SH-SY5Y (cell line): ENCODE measurements at regions not wholly inside any gene's neighbourhood (a gene's known extent, or its start where the extent isn't known, plus 50 kb on each side); places are given as distances from the start of the nearest gene placed in this dataset.

Source experiments
- GATA2 ChIP-seq: IDR thresholded peaks from 2 replicates; pipeline ENCODE4 v1.6.1; 2011; ENCODE audit warnings: mild to moderate bottlenecking, low read depth, low read length
- GATA3 ChIP-seq: IDR thresholded peaks from 2 replicates; pipeline ENCODE4 v1.6.1; 2011; ENCODE audit warnings: low read depth, mild to moderate bottlenecking, low read length, moderate library complexity

DNA sequence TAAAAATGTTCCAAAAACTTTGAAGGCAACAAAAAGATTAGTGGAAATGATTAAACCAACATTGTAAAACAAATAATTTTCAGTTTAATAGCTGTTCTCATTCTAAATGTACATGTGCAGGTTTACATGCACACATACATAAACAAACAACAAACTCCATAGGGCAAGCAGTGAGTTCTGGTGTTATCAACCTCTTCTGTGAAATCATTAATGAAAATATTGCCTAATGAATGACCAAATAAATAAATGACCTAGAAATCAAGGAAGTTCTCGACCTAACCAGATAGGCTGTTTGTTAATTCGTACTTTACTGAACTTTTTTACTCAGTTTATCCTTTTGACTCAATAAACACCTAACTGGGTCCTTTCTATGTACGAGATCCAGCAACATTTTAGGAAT lies 165.5 kb upstream of the RORB start:
- no peak for TF ChIP-seq GATA2
- TF ChIP-seq GATA3, result no peak

DNA sequence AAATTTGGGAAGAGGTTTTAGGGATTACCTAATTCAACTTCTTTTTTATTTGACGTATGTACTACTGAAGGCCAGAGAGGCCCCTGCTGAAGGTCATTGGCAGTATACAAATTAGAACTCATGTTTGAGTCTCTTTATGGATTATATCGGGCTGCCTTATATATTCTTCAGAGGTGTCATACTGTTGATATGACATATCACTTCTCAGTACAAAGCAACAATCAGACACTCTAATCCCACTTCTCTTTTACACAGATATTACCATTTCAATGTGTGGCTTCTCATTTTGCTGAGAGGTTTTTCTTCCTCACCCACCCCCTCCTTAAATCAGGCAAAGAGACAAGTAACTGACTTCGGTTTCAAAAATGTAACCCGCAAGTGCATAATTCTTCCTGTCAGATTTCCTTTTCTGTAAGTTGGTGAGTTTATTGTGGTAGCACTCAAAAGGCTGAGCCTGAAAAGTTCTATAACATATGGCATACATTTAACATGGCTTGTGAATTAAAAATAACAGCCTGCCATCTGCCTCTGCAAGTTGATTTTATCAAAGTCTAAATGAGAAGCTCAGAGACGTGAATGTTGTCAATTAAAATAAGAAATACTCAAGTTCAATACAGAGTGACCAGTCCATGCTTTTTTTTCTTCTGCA lies 163.6 kb upstream of the RORB start:
- peak; percentile 72; the same call in 1 of the 2 replicates for TF ChIP-seq GATA2
- TF ChIP-seq GATA3, result peak; percentile 86

DNA sequence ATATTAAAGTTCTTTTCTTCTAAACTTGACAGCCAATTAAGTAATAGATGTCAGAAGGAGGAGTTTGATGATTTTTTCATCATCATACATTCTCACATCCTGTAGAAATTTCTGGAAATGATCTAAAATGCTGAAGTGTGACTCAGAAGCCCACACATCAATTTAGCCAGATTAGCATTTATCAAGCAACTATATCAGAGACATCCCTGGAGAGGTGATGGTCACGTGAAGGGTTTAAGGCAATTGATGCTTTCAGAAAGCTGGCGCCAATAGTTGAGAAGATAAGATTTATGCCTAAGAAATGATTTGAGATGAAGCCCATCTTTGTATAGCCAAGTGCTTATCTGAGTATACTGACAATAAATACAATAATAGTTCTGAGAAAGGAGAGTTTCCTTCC lies 162.9 kb upstream of the RORB start:
- TF ChIP-seq GATA3, result peak; percentile 9; the same call in 1 of the 2 replicates
- peak; percentile 67; the same call in 1 of the 2 replicates for TF ChIP-seq GATA2

DNA sequence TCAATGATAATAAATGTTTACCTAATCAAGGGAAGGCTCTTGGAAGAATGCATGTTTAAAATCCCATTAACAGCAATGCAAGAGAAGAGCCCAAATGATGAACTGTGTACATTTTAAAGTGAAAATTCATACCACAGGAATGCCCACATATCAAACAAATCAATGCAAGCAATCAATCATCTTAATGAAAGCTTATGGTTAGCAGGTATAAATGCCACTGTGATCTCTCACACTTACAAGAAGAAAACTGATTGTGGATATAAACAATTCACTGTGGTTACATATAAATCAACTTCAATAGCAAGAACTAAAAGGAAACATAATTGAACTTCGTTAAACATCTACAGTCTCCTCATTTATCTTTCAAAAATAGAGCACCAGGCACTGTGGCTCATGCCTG lies 161.0 kb upstream of the RORB start:
- TF ChIP-seq GATA2 (no peak), GATA3 (no peak)

DNA sequence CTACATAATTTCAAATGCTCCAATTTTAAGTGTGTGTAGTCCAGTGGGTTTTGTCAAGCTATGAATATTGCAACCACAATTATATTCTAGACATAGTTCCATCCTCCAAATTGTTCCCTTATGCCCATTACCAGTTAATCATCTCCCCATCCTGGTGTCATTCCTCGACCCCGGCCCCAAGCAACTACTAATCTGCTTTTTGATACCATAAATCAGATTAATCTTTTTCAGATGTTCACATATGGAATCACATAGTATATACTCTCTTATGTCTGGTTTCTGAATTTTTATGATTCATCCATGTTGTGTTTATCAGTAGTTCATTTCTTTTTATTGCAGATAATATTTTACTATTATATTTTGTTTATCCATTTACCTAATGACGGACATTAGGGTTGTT lies 148.4 kb upstream of the RORB start:
- TF ChIP-seq GATA3 (no peak), GATA2 (no peak)

DNA sequence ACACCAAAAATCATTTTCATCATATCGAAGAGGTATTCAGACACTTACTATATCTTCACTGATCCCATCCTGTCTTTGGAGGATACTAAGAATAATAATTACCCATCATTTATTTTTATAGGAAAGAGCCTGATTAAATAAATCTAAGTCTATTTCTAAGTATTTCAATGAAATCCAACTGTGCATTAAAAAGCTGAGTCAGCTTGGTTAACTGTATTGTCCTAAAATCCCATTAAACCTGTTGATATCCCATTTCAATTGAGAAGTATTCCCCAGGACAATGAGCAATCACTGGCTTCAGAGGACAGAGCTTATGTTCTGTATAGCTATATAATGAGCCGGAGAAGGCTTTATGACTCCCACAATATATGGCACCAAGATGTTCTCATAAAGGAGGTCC lies 142.0 kb upstream of the RORB start:
- no peak for TF ChIP-seq GATA2

DNA sequence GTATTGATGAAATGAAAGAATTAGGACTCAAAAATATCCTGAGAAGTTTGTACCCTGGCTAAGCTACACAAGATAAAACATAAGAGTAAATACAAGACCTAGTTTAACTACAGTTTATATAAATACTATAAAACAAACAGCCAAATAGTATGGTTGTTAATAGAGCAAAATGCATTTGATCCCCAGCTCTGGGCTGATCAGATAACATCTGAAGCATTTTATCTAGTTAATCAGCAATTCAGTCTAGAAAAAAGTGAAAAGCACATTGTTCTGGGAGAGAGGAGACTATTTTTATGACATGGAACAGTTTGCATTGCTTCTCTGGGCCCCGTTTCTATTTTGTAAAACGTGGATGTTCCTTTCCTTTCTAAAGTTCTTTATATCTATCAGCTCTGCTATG lies 139.6 kb upstream of the RORB start:
- TF ChIP-seq GATA2 (peak; percentile 72; the same call in 1 of the 2 replicates), GATA3 (peak; percentile 81)

DNA sequence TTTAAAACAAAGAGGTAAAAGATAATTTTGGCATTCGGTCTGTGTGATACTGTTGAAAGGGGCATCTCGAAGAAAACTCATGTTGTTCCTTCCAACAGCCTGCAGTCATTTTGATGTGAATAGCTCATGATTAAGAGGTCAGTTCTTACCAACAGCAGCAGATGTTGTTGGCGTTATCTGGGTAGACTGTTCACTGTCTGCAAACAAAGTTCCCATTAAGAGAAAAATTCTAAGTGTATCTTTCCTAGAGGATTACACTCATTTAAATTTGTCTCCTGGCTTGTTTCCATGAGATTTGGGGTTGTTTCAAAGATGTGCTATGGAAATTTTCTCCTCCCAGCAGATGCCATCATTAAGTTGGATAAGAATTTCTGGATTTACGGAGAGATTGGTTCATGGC lies 138.2 kb upstream of the RORB start:
- TF ChIP-seq GATA2 (peak; percentile 32; the same call in 1 of the 2 replicates), GATA3 (peak; percentile 41; the same call in 1 of the 2 replicates)

DNA sequence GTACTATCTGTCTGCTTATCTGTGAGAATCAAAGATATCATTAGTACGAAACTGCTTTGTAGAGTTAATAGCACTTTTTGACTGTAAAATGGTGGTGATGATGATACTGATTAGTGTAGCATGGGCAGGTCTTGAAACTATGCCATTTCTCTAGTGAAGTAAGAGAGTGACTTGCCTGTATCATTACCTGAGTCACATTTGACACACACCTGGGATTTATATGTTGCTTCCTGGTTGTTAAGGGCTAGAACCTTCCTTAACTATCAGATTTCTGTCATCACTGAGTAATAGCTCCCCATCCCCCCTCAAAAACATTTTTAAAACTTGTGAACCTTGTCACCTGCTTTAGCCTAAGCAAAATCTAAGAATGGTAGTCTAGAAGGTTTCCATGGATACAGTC lies 135.6 kb upstream of the RORB start:
- TF ChIP-seq GATA2, result no peak
- TF ChIP-seq GATA3, result no peak

DNA sequence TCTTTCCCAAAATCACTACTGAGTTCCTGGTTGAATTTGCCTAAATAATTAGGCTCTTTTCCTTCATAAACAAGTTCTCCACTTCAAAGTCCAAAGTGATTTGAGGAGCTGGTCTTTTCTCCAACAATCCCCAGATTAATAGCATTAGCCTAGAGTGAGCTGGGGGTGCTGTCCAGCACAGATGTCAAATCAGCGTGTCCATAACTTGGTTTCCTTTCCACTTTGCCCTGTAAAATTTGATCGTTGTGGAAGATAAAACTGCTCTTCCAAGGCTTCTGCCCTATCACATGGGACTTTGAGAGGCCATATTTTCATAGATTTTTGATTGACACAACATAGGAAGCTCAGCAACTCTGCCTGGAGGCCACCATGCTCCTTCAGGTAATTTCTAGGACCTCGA lies 134.7 kb upstream of the RORB start:
- TF ChIP-seq GATA2 (no peak), GATA3 (no peak)

DNA sequence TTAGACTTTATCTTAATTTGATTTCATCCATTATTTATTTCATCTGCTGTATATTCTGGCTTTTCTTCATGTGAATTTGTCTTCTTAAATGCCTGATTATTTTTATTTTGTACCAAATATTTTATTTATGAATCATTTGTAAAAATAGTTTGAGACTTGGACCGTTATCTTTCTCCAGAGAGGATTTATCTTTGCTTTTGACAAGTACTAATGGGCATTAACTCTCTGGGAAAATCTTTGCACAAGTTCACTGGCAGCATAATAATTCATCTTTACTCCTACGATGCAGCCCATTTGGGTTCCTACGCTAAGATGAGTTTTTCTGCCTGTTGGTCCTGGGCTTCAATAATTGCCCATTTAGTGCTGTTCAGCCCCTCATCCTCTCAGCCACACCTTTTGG lies 131.0 kb upstream of the RORB start:
- TF ChIP-seq GATA3 (no peak), GATA2 (no peak)

DNA sequence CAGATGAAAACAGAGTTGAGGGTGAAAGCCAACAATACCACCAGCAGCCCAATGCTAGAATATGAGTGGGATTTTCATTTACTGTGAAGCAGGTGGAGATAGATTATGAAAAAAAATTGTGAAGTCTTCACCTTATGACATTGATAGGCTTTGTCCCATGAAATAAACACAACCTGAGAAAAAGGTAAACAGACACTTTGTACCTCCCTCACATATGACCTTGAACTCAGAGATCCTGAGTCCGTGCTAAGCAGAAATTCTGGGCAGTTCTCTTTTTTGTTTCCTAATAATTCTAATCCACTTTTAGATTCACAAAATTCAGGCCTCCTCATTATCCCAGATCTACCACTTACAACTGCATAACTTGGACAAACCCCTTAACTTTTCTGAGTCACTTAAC lies 127.3 kb upstream of the RORB start:
- TF ChIP-seq GATA3 (no peak), GATA2 (no peak)

DNA sequence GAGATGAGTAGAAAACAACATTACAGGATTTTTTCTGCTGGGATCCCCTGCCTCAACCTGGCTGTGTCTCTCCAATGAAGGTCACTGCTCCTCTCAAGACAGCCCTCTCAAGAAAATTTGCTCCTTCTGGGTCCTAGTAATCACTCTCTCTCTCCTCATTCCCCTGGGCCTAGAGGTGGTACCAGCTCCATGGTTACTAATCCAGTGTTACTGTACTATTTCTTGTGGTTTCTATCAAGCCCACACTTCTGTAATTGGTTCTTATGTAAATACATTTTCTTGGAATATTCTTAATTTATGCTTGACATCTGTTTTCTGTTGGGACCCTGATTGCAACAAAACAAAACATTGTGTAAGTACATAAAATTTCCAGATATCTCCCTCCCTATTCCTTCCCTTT lies 123.8 kb upstream of the RORB start:
- TF ChIP-seq GATA2 (no peak), GATA3 (no peak)

DNA sequence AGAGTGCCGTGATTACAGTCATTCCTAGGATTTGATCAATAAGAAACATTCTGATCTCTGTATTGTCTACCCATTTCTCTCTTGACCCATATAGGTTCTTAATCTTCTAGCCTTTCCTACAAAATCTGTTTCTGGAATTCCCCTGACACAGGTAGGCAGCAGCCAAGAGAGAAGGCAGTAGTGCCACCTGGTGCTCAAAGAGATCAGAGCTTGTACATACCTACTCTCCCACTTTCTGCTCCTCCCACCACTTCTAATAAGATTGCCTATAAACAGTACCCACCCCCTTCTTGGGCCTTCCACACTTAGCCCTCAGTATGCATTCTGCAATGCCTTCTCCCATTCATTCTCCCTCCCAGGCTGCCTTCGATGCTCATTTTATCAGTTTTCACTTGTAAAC lies 117.4 kb upstream of the RORB start:
- no peak for TF ChIP-seq GATA3
- no peak for TF ChIP-seq GATA2

DNA sequence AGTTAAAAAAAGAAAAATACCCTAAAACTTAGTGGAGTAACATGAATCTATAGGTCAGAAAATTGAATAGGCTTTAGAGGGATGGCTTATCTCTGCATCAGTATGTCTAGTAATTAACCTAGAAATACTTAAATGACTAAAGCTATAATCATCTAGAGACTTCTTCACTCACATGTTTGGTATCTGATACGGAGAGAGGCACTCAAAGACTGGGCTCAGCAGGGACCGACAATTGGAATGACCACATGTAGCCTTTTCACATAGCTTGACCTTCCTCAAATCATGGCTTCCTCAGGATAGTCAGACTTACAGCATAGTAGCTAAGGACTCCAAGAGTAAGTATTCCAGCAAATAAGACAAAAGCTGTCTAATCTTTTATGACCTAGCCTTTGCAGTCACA lies 105.3 kb upstream of the RORB start:
- TF ChIP-seq GATA2 (no peak), GATA3 (no peak)

DNA sequence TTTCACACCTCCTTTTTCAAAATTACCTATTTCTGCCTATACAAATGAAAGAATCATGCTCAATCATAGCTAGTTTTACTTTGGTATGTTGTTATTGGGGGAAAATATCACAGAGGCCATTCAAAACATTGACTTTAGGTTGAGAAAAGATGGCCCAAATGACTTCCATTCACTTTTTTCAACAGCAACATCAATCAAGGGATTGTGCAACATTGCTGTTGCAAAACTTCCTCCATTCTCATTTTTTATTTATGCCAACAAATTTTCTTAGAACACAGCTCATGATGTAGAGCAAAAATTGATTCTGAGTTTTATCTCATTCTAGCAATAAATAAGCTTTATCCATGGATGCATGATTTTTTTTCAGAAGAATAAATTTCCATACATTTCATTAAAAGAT lies 93.6 kb upstream of the RORB start:
- no peak for TF ChIP-seq GATA2
- no peak for TF ChIP-seq GATA3
